ENCODE measurements at regions not wholly inside any gene's neighbourhood (a gene's known extent, or its start where the extent isn't known, plus 50 kb on each side); places are given as distances from the start of the nearest gene placed in this dataset.

DNA sequence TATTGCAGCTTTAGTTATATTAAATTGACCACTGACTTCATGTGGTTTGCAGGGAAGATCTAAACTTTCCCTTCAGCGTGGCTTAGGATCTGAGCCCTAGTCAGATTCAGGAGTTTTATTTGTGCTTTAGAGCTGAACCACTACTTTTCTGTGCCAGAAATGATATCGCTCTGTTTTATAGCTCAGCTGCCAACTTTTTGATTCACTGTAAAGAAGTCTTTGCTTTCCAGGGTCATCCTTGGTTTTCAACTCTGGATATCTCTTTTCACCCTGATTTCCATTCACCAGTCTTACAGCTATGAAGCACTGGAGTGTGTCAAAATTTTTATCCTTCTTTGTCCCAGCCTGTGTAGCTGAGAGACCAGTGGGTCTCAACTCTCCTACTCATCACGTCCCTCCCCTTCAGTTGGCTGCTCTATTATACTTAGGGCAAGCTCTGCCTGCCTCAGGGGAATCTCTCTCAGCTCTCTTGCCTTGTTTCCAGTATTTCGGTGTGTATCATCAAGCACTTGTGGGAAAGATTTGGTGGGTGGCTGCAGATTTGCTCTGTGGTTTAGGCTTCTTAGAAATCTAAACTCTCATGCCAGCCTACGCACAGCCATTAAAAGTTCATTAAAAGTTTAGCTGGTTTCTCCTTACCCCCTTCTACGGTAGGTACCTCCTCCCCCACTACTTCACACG lies 425.5 kb downstream of the TENT5A start:
- Histone ChIP-seq H3K4me2 (ENCODE audit: low read length) (no peak overlapping the region), H3K4me1 (ENCODE audit: insufficient read depth, low read length, severe bottlenecking) (no peaks in the 10 kb centered on the region), H4K20me1 (ENCODE audit: insufficient read depth, low read length) (no peaks in the 10 kb centered on the region), H3K9me2 (ENCODE audit: low read depth, low read length) (no peaks in the 10 kb centered on the region), H3K79me2 (ENCODE audit: insufficient read depth, low read length) (no peaks in the 10 kb centered on the region), H3K9ac (ENCODE audit: low read length) (no peak overlapping the region), H2AFZ (ENCODE audit: low read length) (no peak overlapping the region), H3K9me3 (ENCODE audit: low read length) (no peaks in the 10 kb centered on the region), H3K27ac (ENCODE audit: low read depth, low read length, poor library complexity, severe bottlenecking) (no peak overlapping the region), H3K36me3 (ENCODE audit: insufficient read depth, low read length) (no peaks in the 10 kb centered on the region), H3F3A (ENCODE audit: insufficient read depth, low read length) (no peaks in the 10 kb centered on the region), H3K4me3 (ENCODE audit: low read depth, low read length, poor library complexity, severe bottlenecking) (no peak overlapping the region), H3K27me3 (ENCODE audit: insufficient read depth, low read length) (no peaks in the 10 kb centered on the region)
- TF ChIP-seq, protein P1, sequence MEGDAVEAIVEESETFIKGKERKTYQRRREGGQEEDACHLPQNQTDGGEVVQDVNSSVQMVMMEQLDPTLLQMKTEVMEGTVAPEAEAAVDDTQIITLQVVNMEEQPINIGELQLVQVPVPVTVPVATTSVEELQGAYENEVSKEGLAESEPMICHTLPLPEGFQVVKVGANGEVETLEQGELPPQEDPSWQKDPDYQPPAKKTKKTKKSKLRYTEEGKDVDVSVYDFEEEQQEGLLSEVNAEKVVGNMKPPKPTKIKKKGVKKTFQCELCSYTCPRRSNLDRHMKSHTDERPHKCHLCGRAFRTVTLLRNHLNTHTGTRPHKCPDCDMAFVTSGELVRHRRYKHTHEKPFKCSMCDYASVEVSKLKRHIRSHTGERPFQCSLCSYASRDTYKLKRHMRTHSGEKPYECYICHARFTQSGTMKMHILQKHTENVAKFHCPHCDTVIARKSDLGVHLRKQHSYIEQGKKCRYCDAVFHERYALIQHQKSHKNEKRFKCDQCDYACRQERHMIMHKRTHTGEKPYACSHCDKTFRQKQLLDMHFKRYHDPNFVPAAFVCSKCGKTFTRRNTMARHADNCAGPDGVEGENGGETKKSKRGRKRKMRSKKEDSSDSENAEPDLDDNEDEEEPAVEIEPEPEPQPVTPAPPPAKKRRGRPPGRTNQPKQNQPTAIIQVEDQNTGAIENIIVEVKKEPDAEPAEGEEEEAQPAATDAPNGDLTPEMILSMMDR (IDR thresholded peaks at IDR 0.05; ENCODE audit: low read length): no peak
- no peak for TF ChIP-seq EZH2 (IDR thresholded peaks at IDR 0.05; ENCODE audit: borderline replicate concordance, low read length)

DNA sequence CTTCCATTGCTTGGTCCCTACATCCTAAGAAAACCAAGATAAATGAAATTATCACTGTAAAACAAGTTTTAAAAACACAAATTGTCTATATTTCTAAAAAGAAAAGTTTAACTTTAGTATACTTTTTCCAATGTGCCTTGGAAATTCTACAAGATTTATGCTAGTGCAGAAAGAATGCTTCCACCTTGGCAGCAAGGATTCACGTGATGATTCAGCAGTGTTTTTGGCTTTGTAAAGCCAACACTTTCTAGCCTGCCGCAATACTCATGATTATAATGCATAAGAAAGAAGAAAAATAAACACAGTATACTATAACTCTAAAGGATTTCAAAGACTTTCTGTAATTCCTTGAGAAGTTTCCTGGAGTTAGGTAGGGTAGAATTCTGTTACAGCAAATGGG lies 442.7 kb downstream of the TENT5A start:
- H3K4me2 ChIP-seq (ENCODE audit: low read length): no peak overlapping the region
- H3F3A ChIP-seq (ENCODE audit: insufficient read depth, low read length): no peaks in the 10 kb centered on the region
- no peaks in the 10 kb centered on the region for H3K9me3 ChIP-seq (ENCODE audit: low read length)
- TF ChIP-seq EZH2 (IDR thresholded peaks at IDR 0.05; ENCODE audit: borderline replicate concordance, low read length): no peak
- TF ChIP-seq, protein P1 (IDR thresholded peaks at IDR 0.05; ENCODE audit: low read length): no peak
- no peak overlapping the region for H3K4me3 ChIP-seq (ENCODE audit: low read depth, low read length, poor library complexity, severe bottlenecking)
- no peak overlapping the region for H3K27ac ChIP-seq (ENCODE audit: low read depth, low read length, poor library complexity, severe bottlenecking)
- no peaks in the 10 kb centered on the region for H3K9me2 ChIP-seq (ENCODE audit: low read depth, low read length)
- H3K27me3 ChIP-seq (ENCODE audit: insufficient read depth, low read length): no peaks in the 10 kb centered on the region
- no peaks in the 10 kb centered on the region for H3K4me1 ChIP-seq (ENCODE audit: insufficient read depth, low read length, severe bottlenecking)
- H4K20me1 ChIP-seq (ENCODE audit: insufficient read depth, low read length): no peaks in the 10 kb centered on the region
- no peak overlapping the region for H3K9ac ChIP-seq (ENCODE audit: low read length)
- H3K36me3 ChIP-seq (ENCODE audit: insufficient read depth, low read length): no peaks in the 10 kb centered on the region
- no peaks in the 10 kb centered on the region for H3K79me2 ChIP-seq (ENCODE audit: insufficient read depth, low read length)
- no peak overlapping the region for H2AFZ ChIP-seq (ENCODE audit: low read length)

DNA sequence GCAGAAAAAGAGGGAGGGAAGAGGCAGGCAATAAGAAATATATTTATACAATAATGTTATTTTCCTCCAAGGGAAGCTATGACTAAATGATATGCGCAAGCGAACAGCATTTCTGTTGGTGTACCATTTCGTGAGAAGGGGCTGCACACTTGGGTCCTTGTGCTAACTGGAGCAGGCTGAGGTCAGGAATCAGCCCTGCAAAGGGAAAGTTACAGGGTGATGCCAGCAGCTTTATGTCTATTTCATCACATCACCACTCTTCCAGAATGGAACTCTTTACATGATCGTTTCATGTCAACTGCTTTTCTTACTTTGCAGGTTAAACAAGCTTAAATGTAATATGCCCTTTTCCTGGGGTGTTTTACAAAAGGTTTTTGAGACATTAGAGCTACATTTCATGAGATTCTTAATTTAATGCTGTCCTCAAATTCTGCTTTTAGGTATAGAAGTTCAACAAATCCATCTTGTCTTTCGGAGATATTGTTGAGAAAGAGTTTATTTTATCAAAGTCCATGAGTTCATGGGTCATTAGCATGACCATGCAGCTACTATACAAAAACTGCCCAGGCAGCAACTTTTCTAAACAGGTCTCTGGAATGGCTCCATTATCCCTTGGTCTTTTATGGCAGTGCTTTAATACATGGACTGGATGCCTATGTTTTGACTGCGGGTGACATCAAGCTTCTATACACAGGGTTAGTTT lies 443.8 kb downstream of the TENT5A start:
- H2AFZ ChIP-seq (ENCODE audit: low read length): no peak overlapping the region

More for the DNA sequence above, 443.8 kb downstream of the TENT5A start:
- TF ChIP-seq, protein P1 (IDR thresholded peaks at IDR 0.05; ENCODE audit: low read length): no peak
- TF ChIP-seq EZH2 (IDR thresholded peaks at IDR 0.05; ENCODE audit: borderline replicate concordance, low read length): no peak
- no peaks in the 10 kb centered on the region for H3K27me3 ChIP-seq (ENCODE audit: insufficient read depth, low read length)
- no peaks in the 10 kb centered on the region for H3K79me2 ChIP-seq (ENCODE audit: insufficient read depth, low read length)
- no peaks in the 10 kb centered on the region for H4K20me1 ChIP-seq (ENCODE audit: insufficient read depth, low read length)
- no peaks in the 10 kb centered on the region for H3K36me3 ChIP-seq (ENCODE audit: insufficient read depth, low read length)
- no peaks in the 10 kb centered on the region for H3K9me3 ChIP-seq (ENCODE audit: low read length)
- no peak overlapping the region for H3K4me2 ChIP-seq (ENCODE audit: low read length)
- H3K4me1 ChIP-seq (ENCODE audit: insufficient read depth, low read length, severe bottlenecking): no peaks in the 10 kb centered on the region
- H3K4me3 ChIP-seq (ENCODE audit: low read depth, low read length, poor library complexity, severe bottlenecking): no peak overlapping the region
- no peaks in the 10 kb centered on the region for H3K9me2 ChIP-seq (ENCODE audit: low read depth, low read length)
- no peak overlapping the region for H3K9ac ChIP-seq (ENCODE audit: low read length)
- H3K27ac ChIP-seq (ENCODE audit: low read depth, low read length, poor library complexity, severe bottlenecking): no peak overlapping the region
- no peaks in the 10 kb centered on the region for H3F3A ChIP-seq (ENCODE audit: insufficient read depth, low read length)

Data from OCI-LY1 (cell line).